NCI-H526 treated with DMSO at 0.1 percent for 48 hours (cell line): ENCODE measurements at regions not wholly inside any gene's neighbourhood (a gene's known extent, or its start where the extent isn't known, plus 50 kb on each side); places are given as distances from the start of the nearest gene placed in this dataset.
"Not testable (repeated sequence)": the region's sequence is repeated elsewhere in the genome, so short reads cannot be mapped to it uniquely, and the experiment has no call there.

Source experiments
- DNase-seq: peaks from one replicate; lab custom pipeline; 2025; lab: John Stamatoyannopoulos, UW

GRCh38 chr6:169926617-169927417, 175.4 kb downstream of the ERMARD start:
- DNase-seq, result no peak

GRCh38 chr6:169923468-169924464, 172.3 kb downstream of the ERMARD start:
- no peak for DNase-seq

- no peak for DNase-seq
These were observed 170.7 kb downstream of the ERMARD start for GRCh38 chr6:169921853-169922824.

- DNase-seq, result no peak
These were observed 169.8 kb downstream of the ERMARD start for GRCh38 chr6:169921217-169921616.

DNA sequence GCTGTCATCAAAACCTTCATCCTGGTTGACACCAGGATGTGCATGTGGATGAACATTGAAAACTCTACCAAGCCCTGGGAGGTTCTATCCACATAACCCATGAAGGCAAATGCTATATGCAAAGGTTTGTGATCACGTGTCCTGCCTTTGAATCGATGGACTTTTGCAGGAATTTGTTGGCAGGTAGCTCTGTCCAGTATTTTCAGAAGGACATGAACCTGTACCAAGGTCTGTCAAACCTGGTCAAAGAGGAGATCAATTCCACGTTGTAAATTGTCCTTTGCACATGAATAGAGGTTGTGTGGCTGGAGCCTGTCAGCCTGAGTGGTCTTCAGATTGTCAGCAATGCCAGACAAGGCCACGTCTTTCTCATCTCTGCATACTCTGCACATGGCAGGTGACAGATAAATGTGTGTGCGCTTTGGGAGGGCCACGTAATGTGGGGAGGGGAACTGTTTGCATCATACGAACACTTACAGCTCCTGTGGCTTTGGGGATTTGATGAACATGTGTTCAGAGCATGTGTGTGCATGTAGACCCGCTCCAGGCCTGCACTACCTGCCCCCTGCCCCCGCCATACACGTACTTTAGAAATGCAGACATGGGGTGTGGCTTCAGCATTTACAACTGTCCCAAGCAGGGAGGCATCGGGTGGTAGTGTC, 169.1 kb downstream of the ERMARD start:
- no peak for DNase-seq

DNA sequence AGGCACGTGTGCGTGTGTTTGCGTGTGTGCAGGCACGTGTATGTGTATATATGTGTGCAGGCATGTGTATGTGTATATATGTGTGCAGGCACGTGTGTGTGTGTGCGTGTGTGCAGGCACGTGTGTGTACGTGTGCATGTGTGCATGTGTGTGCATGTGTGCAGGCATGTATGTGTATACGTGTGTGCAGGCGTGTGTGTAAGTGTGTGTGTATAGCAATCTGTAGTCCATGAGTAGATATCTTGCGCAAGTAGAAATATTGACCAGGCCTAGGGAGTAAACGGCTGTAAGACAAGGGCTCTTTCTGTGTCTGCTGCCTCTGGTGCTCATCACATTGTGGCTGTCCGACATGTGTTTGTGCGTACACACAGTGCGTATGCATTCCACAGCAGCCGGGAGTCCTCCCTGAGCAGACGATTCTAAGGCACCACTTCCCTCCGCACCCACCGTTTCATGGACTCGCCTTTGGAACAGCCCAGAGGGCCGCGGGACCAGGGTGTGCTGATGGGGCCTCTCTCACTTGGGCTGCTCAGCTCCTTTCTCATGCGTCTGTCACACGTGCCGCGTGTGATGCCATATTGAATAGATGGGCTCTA, 167.6 kb downstream of the ERMARD start:
- no peak for DNase-seq

GRCh38 chr6:169918239-169918953, 167.0 kb downstream of the ERMARD start:
- no peak for DNase-seq

DNA sequence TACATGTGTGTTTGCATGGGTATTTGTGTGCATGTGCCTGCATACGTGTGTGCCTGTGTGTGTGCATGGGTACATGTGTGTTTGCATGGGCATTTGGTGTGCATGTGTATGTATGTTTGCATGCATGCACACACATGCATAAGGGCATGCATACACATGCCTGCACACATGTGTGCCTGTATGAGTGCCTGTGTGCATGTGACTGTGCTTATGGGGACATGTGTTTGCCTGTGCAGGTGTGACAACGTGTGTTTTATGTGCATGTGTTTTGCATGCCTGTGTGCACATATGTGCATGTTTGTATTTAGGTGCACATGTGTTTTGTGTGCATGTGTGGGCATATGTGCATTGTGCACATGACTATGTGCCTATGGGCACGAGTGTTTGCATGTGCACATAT, 165.7 kb downstream of the ERMARD start:
- no peak for DNase-seq

DNA sequence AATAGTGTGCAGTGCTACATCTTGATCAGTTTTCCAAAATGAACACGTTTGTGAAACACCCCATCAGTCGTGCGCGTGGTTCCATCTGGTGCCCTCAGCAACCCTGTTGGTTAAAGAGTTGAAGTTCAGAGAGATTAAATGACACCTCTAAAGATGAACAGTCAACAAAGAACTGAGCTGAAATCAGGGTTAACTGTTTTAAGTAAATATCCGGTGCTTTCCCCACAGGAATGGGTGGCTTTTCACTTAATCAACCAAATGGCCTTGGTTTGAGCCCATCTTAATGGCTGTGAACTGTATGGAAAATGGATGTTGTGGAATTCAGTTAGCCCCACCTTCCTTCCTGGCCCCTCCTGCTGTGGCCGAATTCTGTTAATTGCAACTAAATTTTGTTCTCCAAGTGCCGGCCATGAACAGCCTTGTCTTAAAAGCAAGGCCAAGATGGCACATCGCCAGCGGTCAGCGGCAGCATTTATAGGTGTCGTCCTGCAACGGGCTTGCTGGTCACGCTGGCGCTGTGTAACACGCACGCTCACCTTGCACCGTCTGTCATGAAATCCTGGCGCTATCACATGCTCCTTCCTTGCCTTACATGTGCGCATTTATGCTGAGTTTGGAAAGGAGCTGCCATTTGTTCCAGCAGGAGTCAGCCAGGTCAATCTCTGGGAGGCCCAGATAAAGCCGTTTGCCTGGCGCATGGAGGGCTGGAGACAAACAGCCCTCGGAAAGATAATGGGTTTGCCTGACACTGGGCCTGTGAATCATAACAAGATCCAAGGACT, 164.5 kb downstream of the ERMARD start:
- no peak for DNase-seq

DNA sequence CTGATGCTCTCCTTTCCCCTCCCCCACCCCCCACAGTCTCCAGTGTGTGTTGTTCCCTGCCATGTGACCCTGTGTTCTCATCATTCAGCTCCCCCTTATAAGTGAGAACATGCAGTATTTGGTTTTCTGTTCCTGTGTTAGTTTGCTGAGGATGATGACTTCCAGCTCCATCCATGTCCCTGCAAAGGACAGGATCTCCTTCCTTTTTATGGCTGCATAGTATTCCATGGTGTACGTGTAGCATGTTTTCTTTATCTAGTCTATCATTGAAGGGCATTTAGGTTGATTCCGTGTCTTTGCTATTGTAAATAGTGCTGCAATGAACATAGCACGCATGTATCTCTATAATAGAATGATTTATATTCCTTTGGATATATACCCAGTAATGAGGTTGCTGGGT, 162.3 kb downstream of the ERMARD start:
- DNase-seq, result not testable (repeated sequence)

GRCh38 chr6:169913096-169913638, 161.7 kb downstream of the ERMARD start:
- no peak for DNase-seq

DNA sequence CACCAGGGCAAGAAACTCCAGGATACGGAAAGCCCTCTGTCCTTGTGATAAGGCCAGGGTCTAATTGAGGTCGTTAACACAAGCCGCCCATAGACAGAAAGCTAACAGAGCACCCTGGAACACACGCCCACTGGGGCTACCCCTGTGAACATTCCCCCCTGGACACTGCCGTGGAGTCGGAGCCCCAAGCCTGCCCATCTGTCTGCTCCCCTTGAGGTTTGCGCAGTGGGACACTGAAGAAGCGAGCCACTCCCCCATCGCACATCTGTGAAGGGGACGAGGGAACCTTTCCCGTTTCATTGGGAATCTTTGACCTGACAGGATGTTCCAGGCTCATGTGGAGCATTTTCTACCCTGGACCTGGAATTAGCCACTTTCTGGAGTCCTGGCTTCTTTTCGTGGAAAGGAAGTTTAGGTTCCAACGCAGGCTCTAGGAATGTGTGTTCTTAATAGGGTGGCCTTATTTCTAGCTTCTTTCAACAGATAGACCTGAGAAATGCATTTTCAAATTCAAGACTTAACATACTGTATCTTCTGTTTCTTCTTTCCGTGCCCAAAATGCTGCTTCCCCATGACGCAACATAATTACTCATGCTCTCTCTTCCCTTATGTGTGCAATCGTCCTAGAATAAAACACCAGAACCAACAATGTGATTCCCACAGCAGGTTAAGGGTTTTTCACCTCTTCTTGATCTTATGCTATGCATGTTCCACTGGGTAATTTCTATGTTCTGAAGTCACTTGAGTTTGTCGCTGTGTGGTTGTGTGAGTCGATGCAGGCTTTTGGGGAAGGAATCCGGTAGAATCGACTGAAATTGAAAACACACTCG, 161.1 kb downstream of the ERMARD start:
- DNase-seq, result no peak

GRCh38 chr6:169911264-169912263, 160.1 kb downstream of the ERMARD start:
- no peak for DNase-seq

- no peak for DNase-seq
These were observed 157.7 kb downstream of the ERMARD start for GRCh38 chr6:169909113-169909512.

DNA sequence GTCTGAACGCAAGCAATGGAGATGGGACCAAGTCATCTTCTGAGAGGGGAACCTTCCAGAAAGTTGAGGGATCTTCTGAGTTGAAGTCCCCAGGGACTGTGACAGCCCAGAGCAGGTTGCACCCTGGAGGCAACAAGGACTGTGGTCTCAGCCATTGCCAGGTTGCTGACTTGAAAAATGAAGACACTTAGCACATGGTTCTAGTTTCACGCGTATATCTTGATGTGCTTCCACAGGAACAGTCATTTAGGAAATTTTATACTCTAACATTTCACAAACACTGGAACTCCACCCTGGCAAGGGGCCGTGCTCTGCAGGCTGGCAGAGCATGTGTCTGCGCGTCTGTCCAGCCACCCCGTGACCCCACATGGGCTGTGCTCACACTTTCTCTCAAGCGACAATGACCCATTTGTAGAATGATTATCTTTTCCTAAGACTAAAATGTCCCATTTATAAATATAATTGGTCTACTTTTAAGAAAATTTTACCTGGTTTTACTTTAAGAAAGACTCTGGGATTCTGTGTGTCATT, 157.0 kb downstream of the ERMARD start:
- no peak for DNase-seq

- no peak for DNase-seq
These were observed 156.1 kb downstream of the ERMARD start for GRCh38 chr6:169907419-169908115.
